ENCODE measurements at regions not wholly inside any gene's neighbourhood (a gene's known extent, or its start where the extent isn't known, plus 50 kb on each side); places are given as distances from the start of the nearest gene placed in this dataset.
"Not testable (repeated sequence)": the region's sequence is repeated elsewhere in the genome, so short reads cannot be mapped to it uniquely, and the experiment has no call there.

- Histone ChIP-seq H3K4me1 (no peaks in the 10 kb centered on the region), H3K9me3 (replicated peaks in 1 of 11) (peaks cover 0 to 6% (median 3%) of the 10 kb centered on the region in 11 experiments; a peak in 8 of 22 replicates), H3K27me3 (no peaks in the 10 kb centered on the region), H4K20me1 (no peaks in the 10 kb centered on the region), H3K27ac (no peak overlapping the region), H3K9ac (no peak overlapping the region), H3K36me3 (no peaks in the 10 kb centered on the region), H3K4me3 (no peak overlapping the region), H3K4me2 (no peak overlapping the region)
- no peak for TF ChIP-seq Cebpa-rat (IDR thresholded peaks at IDR 0.05)
Observed at GRCh38 chr6:4434655-4435054, 299.3 kb upstream of the ECI2 start.

GRCh38 chr6:4433199-4433598, 297.8 kb upstream of the ECI2 start:
- no peak for TF ChIP-seq Cebpa-rat (IDR thresholded peaks at IDR 0.05)
- Histone ChIP-seq H3K4me3 (no peak overlapping the region), H3K27me3 (no peaks in the 10 kb centered on the region)

GRCh38 chr6:4426968-4427367, 291.6 kb upstream of the ECI2 start:
- Histone ChIP-seq H3K4me3 (no peak overlapping the region), H4K20me1 (no peaks in the 10 kb centered on the region), H3K36me3 (no peaks in the 10 kb centered on the region), H3K27me3 (no peaks in the 10 kb centered on the region), H3K4me2 (no peak overlapping the region), H3K4me1 (no peaks in the 10 kb centered on the region), H3K9ac (no peak overlapping the region), H3K9me3 (replicated peaks in 1 of 11) (peaks cover 4 to 30% (median 15%) of the 10 kb centered on the region in 11 experiments), H3K27ac (no peak overlapping the region)
- no peak for TF ChIP-seq Cebpa-rat (IDR thresholded peaks at IDR 0.05)

More at GRCh38 chr6:4433199-4433598, 297.8 kb upstream of the ECI2 start:
- Histone ChIP-seq H3K4me2 (no peak overlapping the region), H3K27ac (no peak overlapping the region), H4K20me1 (no peaks in the 10 kb centered on the region), H3K36me3 (no peaks in the 10 kb centered on the region), H3K9ac (no peak overlapping the region), H3K9me3 (replicated peaks in 1 of 11) (peaks cover 0 to 14% (median 8%) of the 10 kb centered on the region in 11 experiments; a peak in 9 of 22 replicates), H3K4me1 (no peaks in the 10 kb centered on the region)

GRCh38 chr6:4421837-4422236, 286.5 kb upstream of the ECI2 start:
- Histone ChIP-seq H3K9ac (no peak overlapping the region), H4K20me1 (no peaks in the 10 kb centered on the region), H3K4me2 (no peak overlapping the region), H3K4me1 (no peaks in the 10 kb centered on the region), H3K27me3 (no peaks in the 10 kb centered on the region), H3K36me3 (no peaks in the 10 kb centered on the region), H3K27ac (no peak overlapping the region), H3K9me3 (replicated peaks in 1 of 11) (peaks cover 23 to 39% (median 30%) of the 10 kb centered on the region in 11 experiments; a peak in 21 of 22 replicates), H3K4me3 (no peak overlapping the region)
- TF ChIP-seq Cebpa-rat (IDR thresholded peaks at IDR 0.05), result no peak

- H3K4me2 ChIP-seq, result no peak overlapping the region
Observed at GRCh38 chr6:4420160-4420865, 284.9 kb upstream of the ECI2 start.

GRCh38 chr6:4415549-4415948, 280.2 kb upstream of the ECI2 start:
- Histone ChIP-seq H3K4me2 (no peak overlapping the region), H3K36me3 (no peaks in the 10 kb centered on the region), H3K9me3 (replicated peaks in 1 of 11) (peaks cover 16 to 28% (median 23%) of the 10 kb centered on the region in 11 experiments; a peak in 19 of 22 replicates), H4K20me1 (no peaks in the 10 kb centered on the region), H3K27ac (no peak overlapping the region), H3K4me3 (no peak overlapping the region), H3K4me1 (no peaks in the 10 kb centered on the region), H3K27me3 (no peaks in the 10 kb centered on the region), H3K9ac (no peak overlapping the region)
- TF ChIP-seq Cebpa-rat (IDR thresholded peaks at IDR 0.05), result no peak

More at GRCh38 chr6:4420160-4420865, 284.9 kb upstream of the ECI2 start:
- H3K27me3 ChIP-seq, result no peaks in the 10 kb centered on the region
- H4K20me1 ChIP-seq, result no peaks in the 10 kb centered on the region
- no peak overlapping the region for H3K27ac ChIP-seq
- no peaks in the 10 kb centered on the region for H3K36me3 ChIP-seq
- no peak overlapping the region for H3K9ac ChIP-seq
- H3K4me3 ChIP-seq, result no peak overlapping the region
- TF ChIP-seq Cebpa-rat (IDR thresholded peaks at IDR 0.05), result no peak
- H3K9me3 ChIP-seq (replicated peaks in 1 of 11), result peaks cover 23 to 40% (median 30%) of the 10 kb centered on the region in 11 experiments; a peak in 21 of 22 replicates
- H3K4me1 ChIP-seq, result no peaks in the 10 kb centered on the region

- H3K27ac ChIP-seq, H3K9ac ChIP-seq, H3K27me3 ChIP-seq, H3K4me3 ChIP-seq, H3K36me3 ChIP-seq, H4K20me1 ChIP-seq, H3K4me1 ChIP-seq, H3K4me2 ChIP-seq: not testable (repeated sequence)
- peaks cover 5 to 23% (median 15%) of the 10 kb centered on the region in 11 experiments; a peak in 15 of 22 replicates for H3K9me3 ChIP-seq (replicated peaks in 1 of 11)
Observed at GRCh38 chr6:4414078-4414477, 278.7 kb upstream of the ECI2 start.

- Histone ChIP-seq H3K4me3 (no peak overlapping the region), H3K4me2 (no peak overlapping the region), H3K27ac (no peak overlapping the region), H3K9me3 (replicated peaks in 1 of 11) (peaks cover 5 to 29% (median 16%) of the 10 kb centered on the region in 11 experiments; a peak in 15 of 22 replicates), H3K27me3 (no peaks in the 10 kb centered on the region), H3K36me3 (no peaks in the 10 kb centered on the region), H4K20me1 (no peaks in the 10 kb centered on the region), H3K4me1 (peaks cover 0 to 6% (median 4%) of the 10 kb centered on the region in 10 experiments; a peak in 6 of 20 replicates), H3K9ac (no peak overlapping the region)
- no peak for TF ChIP-seq Cebpa-rat (IDR thresholded peaks at IDR 0.05)
Observed at GRCh38 chr6:4413073-4413472, 277.7 kb upstream of the ECI2 start.

- Histone ChIP-seq H3K9ac (no peak overlapping the region), H3K4me3 (no peak overlapping the region), H3K36me3 (no peaks in the 10 kb centered on the region), H3K4me2 (no peak overlapping the region), H3K27me3 (no peaks in the 10 kb centered on the region), H3K4me1 (peaks cover 0 to 10% (median 7%) of the 10 kb centered on the region in 10 experiments; a peak in 6 of 20 replicates), H3K27ac (no peak overlapping the region), H3K9me3 (replicated peaks in 1 of 11) (peaks cover 6 to 30% (median 17%) of the 10 kb centered on the region in 11 experiments; a peak in 20 of 22 replicates), H4K20me1 (no peaks in the 10 kb centered on the region)
- TF ChIP-seq Cebpa-rat (IDR thresholded peaks at IDR 0.05), result no peak
Observed at GRCh38 chr6:4412488-4412887, 277.1 kb upstream of the ECI2 start.

- Histone ChIP-seq H3K4me2 (no peak overlapping the region), H4K20me1 (no peaks in the 10 kb centered on the region), H3K9me3 (replicated peaks in 1 of 11) (peaks cover 10 to 34% (median 21%) of the 10 kb centered on the region in 11 experiments; a peak in 20 of 22 replicates), H3K36me3 (no peaks in the 10 kb centered on the region), H3K27ac (no peak overlapping the region), H3K9ac (no peak overlapping the region), H3K4me3 (no peak overlapping the region), H3K27me3 (no peaks in the 10 kb centered on the region), H3K4me1 (peaks cover 0 to 14% (median 10%) of the 10 kb centered on the region in 10 experiments; a peak in 7 of 20 replicates)
- no peak for TF ChIP-seq Cebpa-rat (IDR thresholded peaks at IDR 0.05)
Observed at GRCh38 chr6:4412077-4412476, 276.7 kb upstream of the ECI2 start.

GRCh38 chr6:4407710-4408109, 272.3 kb upstream of the ECI2 start:
- not testable (repeated sequence) for H4K20me1 ChIP-seq, H3K4me3 ChIP-seq, H3K36me3 ChIP-seq, H3K9ac ChIP-seq, H3K27me3 ChIP-seq
- H3K4me2 ChIP-seq, result peak overlapping the region in 8 of 11 experiments; percentile 7 to 69 (median 33); a peak in 9 of 22 replicates
- H3K9me3 ChIP-seq (replicated peaks in 1 of 11), result peaks cover 10 to 40% (median 29%) of the 10 kb centered on the region in 11 experiments; a peak in 21 of 22 replicates
- H3K27ac ChIP-seq, result peak overlapping the region in 9 of 11 experiments; percentile 38 to 69 (median 55); a peak in 17 of 22 replicates
- H3K4me1 ChIP-seq, result peaks cover 0 to 34% (median 12%) of the 10 kb centered on the region in 10 experiments; a peak in 11 of 20 replicates

Measured in BLaER1 treated with 17β-estradiol and CSF1 and Interleukin-3, amounts not matched to agents 10 nM and 100 nM (cell line).